GM21723 (cell line): ENCODE measurements at regions not wholly inside any gene's neighbourhood (a gene's known extent, or its start where the extent isn't known, plus 50 kb on each side); places are given as distances from the start of the nearest gene placed in this dataset.

Experiments
- ATAC-seq: cut with Tn5 transposase; IDR thresholded peaks from one replicate; pipeline ENCODE4 v1.9.1; 2021; ENCODE audit warnings: mild to moderate bottlenecking, moderate library complexity; ENCODE audit not compliant: unreplicated experiment

- no peak for ATAC-seq
Observed at GRCh38 chr5:174282391-174282790, 236.9 kb downstream of the NSG2 start.

DNA sequence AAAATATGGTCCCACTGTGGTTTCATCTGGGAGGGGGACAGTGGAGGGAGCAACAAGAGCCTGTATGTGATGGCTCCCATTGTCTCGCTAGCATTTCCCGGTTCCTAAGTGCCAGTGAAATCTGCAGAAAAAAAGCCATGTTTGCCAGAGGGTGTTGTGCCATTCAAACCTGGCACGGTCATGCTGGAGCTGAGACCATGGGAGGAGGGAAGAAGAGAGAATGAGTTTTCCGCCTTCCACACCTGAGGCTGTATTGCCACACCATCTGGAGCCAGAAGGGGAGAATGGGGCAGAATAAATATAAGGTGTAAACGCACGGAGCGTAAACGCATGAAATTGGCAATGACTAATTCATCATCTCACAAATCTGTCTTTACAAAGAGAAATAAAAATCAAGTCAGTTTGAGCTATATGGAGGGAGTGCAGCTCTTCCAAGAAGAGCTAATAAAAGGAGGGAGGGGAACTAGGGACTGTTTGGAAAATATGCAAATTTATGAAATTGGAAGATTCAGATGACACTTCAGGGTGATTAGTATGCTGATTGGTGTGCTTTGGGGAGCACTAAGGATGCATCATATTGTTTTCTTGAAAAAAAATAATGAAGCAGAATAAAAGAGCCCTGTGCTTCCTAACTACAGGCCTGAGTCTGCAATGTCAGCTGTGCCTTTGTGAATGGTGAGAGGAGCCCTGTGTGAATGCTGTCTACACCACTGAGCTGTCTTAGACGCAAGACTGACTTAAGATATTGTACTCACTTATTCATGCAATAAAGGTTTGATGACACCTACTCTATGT lies 237.9 kb downstream of the NSG2 start:
- ATAC-seq: no peak

GRCh38 chr5:174284873-174285272 lies 239.4 kb downstream of the NSG2 start:
- no peak for ATAC-seq

DNA sequence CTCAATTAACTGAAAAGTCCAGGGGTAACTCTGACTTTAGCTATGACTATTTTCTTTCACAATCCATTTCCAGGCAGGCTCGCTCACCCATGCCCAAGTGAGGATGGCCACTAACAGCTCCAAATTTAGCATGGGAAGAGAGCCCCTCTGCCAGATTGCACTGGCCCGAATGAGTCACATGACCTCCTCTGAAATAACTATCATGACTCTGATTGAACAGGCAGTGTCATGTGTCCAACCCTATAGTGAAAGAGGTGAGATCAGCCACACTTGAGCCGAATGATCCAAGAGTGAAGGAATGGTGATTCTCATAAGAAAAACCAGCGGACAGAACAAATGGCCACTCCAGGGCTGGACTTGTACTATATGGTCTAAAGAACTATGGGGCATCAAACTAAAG lies 242.3 kb downstream of the NSG2 start:
- ATAC-seq: no peak

GRCh38 chr5:174288439-174288838 lies 242.9 kb downstream of the NSG2 start:
- ATAC-seq: no peak

GRCh38 chr5:174291162-174291561 lies 245.7 kb downstream of the NSG2 start:
- ATAC-seq: no peak

- no peak for ATAC-seq
Observed at GRCh38 chr5:174292348-174292747, 246.8 kb downstream of the NSG2 start.

GRCh38 chr5:174293006-174293405 lies 247.5 kb downstream of the NSG2 start:
- no peak for ATAC-seq

GRCh38 chr5:174293481-174293880 lies 248.0 kb downstream of the NSG2 start:
- ATAC-seq: no peak

DNA sequence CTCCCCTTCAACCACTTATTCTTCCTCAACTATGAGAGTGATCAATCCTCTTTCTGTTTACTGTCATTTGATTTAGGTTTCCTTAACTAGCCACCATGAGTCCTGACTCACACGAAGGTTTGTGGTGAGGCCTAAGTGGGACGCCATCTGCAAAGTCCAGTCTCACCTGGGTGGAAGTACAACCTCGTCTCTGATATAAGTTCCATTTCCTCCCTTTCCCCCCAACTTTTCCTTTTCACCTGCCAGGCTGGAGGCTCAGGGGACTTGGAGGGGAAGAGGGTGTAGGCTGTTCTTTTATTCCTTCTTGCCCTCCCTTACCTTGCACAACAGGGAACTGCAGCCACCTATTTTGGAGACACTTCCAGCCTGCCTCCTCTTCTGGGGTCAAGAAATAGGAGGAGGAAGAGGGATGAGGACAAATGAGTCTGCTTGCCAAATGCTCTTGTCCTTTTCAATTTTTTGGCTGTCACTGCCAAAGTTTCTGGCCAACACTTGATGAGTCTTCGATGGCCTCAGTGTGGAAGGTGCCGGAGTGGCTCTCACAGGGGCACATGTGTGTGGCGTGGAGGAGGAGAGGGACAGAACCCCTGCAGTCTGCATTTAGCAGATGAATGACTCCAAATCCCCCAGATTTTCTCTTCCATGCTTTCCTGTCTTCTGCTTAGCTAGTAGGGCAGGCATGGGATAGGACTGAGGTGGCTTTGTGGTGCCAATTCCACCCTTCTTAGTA lies 249.6 kb downstream of the NSG2 start:
- no peak for ATAC-seq

DNA sequence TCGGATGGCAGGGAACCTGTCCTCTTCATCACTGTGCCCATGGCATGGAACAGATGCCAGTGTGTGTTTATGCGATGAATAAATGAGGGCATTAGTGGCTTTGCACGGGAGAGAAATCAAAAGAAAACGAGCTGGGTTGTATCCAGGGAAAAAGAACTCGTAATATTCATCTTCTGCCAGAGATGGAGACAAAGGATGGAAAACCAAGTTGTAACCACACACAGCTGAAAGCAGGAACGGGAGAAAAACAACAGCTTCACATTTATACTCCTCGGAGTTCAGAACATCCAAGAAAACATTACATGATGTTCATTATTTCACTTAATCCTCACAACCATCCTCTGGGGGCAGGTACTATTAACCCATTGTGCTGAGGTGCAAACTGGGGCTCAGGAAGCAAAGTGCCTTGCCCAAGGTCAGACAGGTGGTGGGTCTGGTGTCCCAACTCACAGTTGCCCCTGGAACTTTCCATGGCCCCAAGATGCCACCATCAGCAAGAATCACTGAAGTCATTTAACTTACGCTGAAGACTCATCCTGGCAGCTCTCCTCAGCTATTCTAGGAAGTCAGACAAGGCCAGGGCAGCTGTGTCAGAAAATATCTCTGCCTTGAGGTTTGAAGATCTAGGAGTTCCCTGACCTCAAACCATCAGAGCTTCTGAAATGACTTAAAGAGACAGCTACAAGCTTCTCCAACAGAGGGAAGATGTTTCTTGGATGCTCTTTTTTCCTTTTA lies 250.4 kb downstream of the NSG2 start:
- no peak for ATAC-seq

DNA sequence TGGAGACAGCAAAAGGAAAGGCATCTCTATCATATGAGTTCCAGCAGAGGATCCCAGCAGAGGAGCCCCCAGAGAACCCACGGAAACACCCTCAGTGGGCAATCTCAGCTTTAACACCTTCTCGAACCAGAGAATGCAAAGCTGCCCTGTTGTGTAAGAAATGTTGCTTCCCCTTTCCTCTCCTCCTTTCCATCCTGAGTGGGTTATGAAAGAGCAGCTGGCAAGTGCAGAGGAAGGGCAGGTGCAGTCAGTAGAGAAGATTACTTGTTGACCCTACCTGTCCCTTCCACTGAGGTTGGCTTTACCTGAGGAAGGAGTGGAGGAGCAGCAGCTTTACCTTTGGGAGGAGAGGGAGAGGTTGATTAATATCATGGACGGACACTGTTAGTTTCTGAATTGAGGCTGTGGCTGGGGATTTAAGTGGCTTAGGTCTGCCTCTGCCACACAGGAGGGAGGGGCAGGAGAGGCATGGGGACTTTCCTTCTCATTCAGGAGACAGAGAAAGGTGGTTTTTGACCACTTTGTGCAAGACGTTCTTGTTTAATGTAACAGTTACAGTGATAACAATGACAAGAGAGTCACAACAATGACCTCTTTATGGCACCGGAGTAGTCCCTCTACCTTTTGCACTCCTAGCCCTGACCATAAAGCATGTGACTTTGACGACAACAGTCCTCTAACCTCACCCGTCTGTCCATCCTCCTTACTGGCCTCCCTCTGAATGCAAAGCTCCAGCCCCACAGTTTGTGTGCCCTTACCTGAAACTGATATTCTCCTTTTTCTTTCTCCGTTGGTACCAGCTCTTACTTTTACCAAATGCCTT lies 254.8 kb downstream of the NSG2 start:
- ATAC-seq: no peak

DNA sequence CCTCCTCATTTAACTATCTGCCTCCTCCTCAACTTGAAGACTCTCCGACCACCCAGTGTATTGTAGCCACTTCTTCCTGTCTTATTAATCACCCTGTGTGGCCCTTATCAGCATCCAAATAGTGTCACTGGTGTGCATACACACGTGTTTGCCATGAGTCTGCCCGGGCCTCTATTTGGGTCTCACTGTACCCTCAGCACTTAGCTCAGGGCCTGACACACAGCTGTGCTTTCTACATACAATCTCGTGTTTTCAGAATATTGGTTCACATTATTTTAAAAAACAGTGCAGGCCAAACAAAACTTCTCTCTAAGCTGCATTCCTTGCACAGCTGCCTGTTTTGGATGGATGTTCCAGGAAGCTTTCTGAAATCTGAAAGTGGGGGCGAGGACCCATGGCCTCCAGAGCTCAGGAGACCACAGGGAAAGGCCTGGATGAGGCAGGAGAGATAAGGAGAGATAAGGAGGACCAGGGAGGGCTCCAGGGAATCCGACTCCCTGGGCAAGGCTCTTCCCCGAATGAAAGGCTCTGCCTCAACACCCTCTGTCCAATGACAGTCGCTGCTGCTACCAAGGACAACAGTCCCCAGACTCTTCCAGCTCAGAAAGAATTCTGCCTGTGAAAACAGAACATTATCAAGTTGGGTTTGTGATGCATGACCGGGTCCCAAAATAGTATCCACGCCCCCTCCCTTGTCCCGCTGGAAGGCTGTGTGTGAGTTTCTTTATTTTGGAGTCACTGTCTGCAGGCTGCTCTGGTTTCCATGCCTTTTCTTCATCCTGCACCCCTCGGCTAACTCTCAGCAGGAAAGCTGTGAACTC lies 255.6 kb downstream of the NSG2 start:
- no peak for ATAC-seq

DNA sequence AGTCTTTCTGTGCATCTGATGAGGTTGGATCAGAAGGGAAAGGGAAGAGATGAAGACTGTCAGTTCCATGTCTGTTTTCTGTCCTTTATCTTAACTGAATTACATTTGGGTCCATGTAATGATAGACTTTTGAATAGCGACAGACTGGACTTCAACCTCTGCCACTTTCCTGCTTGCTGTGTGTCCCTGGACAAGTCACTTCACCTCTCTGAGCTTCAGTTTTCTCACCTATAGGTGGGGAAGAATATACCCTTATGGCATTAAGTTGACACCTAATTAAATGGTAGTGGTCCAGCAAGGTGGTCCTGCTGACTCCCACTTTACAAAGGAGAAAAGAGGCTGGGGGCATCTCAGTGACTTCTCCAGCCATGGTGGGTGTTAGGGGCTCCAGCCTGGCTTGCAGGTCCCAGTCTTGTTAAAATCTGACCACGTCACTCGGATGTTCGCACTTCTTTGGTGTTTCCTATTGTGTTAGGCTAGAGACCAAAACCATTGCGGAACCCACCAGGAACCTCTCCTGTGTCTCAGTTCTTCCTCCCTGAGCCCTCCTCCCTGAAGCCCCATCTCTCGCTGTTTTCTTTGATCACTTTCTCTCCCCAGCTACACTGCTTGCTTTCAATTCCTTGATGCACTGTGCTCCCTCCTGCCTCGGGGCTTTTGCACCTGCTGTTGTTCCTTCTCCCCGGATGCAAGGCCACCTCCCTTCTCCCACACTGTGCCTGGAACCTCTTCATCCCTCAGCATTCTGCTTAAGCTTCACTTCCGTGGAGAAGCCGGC lies 256.5 kb downstream of the NSG2 start:
- ATAC-seq: no peak

- ATAC-seq: no peak
Observed at GRCh38 chr5:174303035-174303434, 257.5 kb downstream of the NSG2 start.

DNA sequence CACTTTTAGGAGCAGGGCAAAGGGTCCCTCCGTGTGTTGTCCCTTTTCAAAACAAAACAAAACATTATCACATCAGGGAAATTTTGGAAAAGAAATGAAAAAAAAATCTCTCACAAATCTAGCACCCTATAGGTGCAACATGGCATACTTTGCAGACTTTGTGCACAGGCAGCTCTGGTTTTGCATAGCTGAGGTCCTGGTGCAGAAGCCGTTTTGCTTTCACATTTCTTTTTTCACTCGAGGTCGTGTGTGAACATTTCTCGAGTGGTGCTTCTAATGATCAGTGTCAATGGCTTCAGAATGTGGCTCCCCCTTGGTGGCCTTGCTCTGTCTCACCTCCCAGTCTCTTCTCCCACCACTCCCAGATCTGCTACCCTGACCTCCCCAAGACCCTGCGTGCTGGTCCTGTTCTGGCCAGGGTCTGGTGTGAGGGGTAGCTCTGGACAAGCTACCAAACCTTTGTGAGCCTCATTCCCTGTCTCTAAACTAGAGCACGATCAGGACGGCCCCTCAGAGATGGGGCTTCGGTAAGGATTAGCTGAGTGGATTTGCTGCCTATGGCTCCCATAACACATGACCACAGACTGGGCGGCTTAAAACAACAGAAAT lies 258.0 kb downstream of the NSG2 start:
- no peak for ATAC-seq

- no peak for ATAC-seq
Observed at GRCh38 chr5:174305241-174305681, 259.8 kb downstream of the NSG2 start.

- ATAC-seq: no peak
Observed at GRCh38 chr5:174306345-174307030, 261.0 kb downstream of the NSG2 start.
